ENCODE measurements at regions not wholly inside any gene's neighbourhood (a gene's known extent, or its start where the extent isn't known, plus 50 kb on each side); places are given as distances from the start of the nearest gene placed in this dataset.

- no peak for TF ChIP-seq CTCF (IDR thresholded peaks at IDR 0.05; ENCODE audit: borderline replicate concordance, insufficient read depth, low read depth, low read length)
- H3K4me3 ChIP-seq (ENCODE audit: low read depth, low read length): no peak overlapping the region
Observed at GRCh38 chr17:69723741-69724140, 309.2 kb downstream of the MAP2K6 start.

GRCh38 chr17:69724238-69724637, 309.7 kb downstream of the MAP2K6 start:
- H3K4me3 ChIP-seq (ENCODE audit: low read depth, low read length): no peak overlapping the region
- TF ChIP-seq CTCF (IDR thresholded peaks at IDR 0.05; ENCODE audit: borderline replicate concordance, insufficient read depth, low read depth, low read length): no peak

- no peak overlapping the region for H3K4me3 ChIP-seq (ENCODE audit: low read depth, low read length)
- TF ChIP-seq CTCF (IDR thresholded peaks at IDR 0.05; ENCODE audit: borderline replicate concordance, insufficient read depth, low read depth, low read length): no peak
Observed at GRCh38 chr17:69725146-69725545, 310.6 kb downstream of the MAP2K6 start.

- TF ChIP-seq CTCF (IDR thresholded peaks at IDR 0.05; ENCODE audit: borderline replicate concordance, insufficient read depth, low read depth, low read length): no peak
Observed at GRCh38 chr17:69728816-69729215, 314.3 kb downstream of the MAP2K6 start.

GRCh38 chr17:69729944-69730343, 315.4 kb downstream of the MAP2K6 start:
- TF ChIP-seq CTCF (IDR thresholded peaks at IDR 0.05; ENCODE audit: borderline replicate concordance, insufficient read depth, low read depth, low read length): no peak

More at GRCh38 chr17:69728816-69729215, 314.3 kb downstream of the MAP2K6 start:
- H3K4me3 ChIP-seq (ENCODE audit: low read depth, low read length): no peak overlapping the region

GRCh38 chr17:69732272-69732918, 317.9 kb downstream of the MAP2K6 start:
- no peak overlapping the region for H3K4me3 ChIP-seq (ENCODE audit: low read depth, low read length)
- no peak for TF ChIP-seq CTCF (IDR thresholded peaks at IDR 0.05; ENCODE audit: borderline replicate concordance, insufficient read depth, low read depth, low read length)

More at GRCh38 chr17:69729944-69730343, 315.4 kb downstream of the MAP2K6 start:
- H3K4me3 ChIP-seq (ENCODE audit: low read depth, low read length): no peak overlapping the region

All from GM12875 (cell line).